Amygdala (tissue), 56 donors: ENCODE measurements at regions not wholly inside any gene's neighbourhood (a gene's known extent, or its start where the extent isn't known, plus 50 kb on each side); places are given as distances from the start of the nearest gene placed in this dataset.

Experiments
- DNase-seq, 56 donors: peaks; one replicate each; lab custom pipeline; 2025; lab: John Stamatoyannopoulos, UW

DNA sequence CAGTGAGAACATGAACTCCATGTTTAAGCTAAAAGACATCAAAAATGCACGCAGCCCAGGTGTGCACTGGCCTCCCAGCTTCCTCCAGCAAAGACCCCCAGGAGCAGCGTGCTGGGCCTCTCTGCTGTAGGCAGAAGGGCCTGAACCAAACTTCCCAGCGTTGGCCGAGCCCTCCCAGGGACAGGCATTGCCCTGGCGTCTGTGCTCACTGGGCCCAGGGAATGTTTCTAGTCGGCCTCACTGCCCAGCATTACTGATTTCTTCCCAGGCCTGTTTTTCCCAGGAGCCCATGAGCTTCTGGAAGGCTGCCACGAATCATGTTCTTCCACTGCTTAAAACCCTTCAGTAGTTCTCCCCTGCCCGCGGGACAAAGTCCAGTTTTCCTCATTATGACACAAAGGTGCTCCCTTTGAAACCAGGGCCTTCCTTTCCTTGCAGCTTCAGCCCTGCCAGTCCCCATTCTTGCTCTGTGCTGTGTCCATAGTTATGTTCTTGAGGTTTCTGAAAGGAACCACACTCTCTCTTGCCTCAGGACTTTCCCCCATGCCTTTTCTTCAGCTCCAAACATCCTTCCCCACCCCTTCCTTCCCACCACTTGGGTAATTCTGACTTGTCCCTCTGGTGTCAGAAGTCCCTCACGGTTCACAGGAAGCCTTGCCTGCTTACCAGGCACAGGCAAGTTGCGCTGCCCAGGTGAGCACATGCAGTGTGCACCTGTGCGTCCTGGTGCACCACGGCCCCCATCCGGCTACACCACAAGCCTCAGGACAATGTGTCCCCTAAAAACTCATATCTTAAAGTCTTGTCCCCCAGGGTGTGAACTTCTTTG is 93.4 kb upstream of the ENPP6 start:
- peak in 14 of 56 donors; percentile 6 to 62 (median 30) for DNase-seq

DNA sequence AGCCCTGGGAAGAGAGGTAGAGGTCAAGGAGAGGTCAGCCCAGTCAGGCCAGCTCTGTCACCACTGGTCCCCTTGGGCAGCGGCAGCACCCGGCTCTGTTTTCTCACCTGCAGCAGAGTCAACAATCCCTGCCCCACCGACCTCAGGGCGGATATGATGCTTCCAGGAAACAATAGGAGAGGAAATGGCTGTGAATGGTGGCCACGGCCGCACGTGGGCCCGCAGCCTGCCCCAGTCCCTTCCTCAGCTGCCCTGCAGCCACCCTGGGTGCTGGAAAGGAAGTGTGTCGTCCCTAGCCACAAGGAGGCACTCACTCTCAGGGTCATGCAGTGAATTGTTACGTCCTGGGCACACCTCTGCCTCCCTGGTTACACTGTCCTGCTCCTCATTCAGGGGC is 92.5 kb upstream of the ENPP6 start:
- DNase-seq, result no peak

DNA sequence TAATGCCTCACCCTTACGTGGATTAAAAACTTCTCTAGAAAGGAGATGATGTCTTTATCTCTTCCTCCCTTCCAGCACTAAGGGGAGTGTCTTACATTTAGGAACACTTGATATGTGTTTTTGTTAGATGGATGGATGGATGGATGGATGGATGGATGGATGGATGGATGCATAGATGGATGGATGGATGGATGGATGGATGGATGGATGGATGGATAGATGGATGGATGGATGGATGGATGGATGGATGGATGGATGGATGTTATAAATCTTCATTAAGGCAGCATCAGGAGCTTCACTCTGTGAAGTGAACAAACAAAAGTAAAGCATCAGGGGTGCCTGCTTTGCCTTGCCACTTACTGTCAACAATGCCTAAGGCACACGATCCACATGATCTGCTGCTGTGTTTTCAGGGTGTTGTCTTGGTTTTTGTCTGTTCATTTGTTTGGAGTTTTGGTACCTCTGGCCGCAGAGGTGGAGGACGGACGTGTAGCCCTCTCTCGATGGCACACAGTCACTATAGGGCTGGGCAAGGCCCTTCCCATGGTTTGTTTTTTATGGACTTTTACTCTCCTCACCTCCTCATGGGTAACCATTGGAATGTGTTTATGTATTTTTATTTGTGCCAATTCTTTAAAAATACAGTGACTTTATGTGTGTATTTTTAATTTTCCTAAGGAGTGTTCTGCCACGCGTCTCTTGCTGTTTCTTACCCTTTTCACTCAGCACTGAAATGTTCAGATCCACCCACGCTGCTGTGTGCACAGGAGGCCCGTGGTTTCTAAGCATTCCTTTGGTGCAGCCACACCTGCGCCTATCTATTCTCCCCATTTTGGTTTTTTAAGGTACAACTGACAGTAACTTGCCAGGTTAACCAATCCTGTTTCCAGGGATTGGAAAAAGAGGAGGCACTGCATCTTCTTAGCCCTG is 91.8 kb upstream of the ENPP6 start:
- peak in 2 of 56 donors; percentile 5 to 25 for DNase-seq

DNA sequence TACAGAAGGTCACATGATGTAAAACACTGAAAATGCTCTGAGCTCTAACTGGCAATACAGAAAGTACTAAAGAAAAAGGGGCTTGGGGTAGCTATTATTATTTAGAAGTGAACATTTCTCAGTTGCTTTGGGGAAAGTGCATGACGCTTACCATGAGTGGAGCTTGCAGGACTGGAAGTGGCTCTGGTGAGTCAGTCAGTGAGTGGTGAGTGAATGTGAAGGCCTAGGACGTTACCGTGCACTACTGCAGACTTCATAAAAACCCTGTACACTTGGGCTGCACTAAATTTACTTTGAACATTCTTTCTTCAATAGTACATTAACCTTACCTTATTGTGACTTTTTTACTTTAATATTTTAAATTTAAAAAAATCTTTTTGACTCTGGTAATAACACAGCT is 89.3 kb upstream of the ENPP6 start:
- no peak for DNase-seq

DNA sequence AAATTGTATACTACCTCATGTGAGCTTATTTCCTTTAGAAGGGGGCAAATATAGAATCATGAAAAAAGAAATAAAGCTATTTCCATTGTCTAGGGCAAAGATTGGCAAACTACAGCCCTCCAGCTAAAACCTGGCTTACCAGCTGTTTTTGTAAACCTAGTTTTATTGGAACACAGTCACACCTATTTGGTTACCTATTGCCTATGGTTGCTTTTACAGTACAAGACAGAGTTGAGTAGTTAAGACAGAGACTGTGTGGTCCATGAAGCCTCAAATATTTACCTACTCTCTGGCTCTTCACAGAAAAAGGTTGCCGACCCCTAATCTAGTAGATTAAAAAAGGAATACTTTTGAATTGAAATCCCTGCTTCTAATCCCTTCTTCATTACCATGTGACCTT is 88.8 kb upstream of the ENPP6 start:
- DNase-seq, result no peak

- DNase-seq, result no peak
Observed at GRCh38 chr4:184300816-184301215, 83.1 kb upstream of the ENPP6 start.

- no peak for DNase-seq
Observed at GRCh38 chr4:184298254-184298653, 80.6 kb upstream of the ENPP6 start.

- DNase-seq, result no peak
Observed at GRCh38 chr4:184295206-184295605, 77.5 kb upstream of the ENPP6 start.

DNA sequence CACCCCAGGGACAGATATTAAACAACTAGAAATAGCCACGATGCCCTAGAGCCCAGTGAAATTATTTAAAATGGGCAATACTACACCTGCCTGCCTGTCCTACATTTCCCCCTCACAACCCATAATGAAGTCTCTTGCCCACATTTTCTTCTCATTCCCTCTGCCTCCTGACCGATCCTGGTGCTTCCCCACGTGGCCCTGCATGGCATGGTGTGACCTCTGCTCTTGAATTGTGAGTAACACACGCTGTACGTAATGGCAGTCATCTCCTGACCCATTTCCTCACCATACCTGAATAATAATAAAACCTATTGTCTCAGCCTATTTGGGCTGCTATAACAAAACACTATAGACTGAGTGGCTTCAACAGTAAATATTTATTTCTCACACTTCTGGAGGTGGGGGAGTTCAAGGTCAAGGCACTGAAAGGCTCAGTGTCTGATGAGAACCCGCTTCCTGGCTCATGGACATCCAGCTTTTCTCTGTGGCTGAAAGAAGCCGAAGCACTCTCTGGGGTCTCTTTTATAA is 77.0 kb upstream of the ENPP6 start:
- DNase-seq, result no peak

DNA sequence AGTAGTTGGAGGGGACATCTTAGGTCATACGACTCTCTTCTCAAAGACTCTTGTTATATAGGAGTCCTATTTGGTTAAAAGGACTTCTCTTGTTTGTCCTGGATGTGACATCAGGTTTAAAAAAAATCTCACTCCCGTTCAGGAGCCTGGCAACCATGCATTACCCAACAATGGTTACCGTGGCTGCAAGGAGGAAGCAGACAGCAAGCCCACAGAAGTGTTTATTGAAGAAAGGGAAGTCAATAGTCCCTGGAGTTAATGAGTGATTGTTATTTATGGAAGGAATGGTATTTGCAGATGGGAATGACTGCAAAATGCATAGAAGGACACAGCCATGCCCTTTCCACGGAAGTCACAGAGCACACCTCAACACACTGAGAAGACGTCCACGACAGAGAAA is 75.9 kb upstream of the ENPP6 start:
- no peak for DNase-seq

- DNase-seq, result no peak
Observed at GRCh38 chr4:184292877-184293276, 75.2 kb upstream of the ENPP6 start.

GRCh38 chr4:184292465-184292867 is 74.8 kb upstream of the ENPP6 start:
- no peak for DNase-seq

DNA sequence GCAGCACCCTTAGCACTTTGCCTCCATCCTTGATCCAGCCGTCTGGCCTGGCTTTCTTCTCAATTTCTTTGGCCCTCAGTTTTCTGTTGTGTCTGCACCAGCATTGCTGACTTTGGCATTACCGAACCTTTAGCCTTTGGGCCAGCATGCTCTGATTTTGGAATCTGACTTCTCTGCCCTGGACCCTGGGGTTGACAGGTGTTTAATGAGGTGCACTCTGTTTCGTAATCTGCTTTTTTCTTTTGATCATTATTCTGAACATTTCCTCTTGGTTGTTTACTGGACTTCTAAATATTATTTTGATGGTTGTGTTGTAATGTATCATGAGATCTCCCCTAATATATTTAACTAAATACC is 71.5 kb upstream of the ENPP6 start:
- DNase-seq, result no peak

- DNase-seq, result no peak
Observed at GRCh38 chr4:184288451-184289178, 70.9 kb upstream of the ENPP6 start.

DNA sequence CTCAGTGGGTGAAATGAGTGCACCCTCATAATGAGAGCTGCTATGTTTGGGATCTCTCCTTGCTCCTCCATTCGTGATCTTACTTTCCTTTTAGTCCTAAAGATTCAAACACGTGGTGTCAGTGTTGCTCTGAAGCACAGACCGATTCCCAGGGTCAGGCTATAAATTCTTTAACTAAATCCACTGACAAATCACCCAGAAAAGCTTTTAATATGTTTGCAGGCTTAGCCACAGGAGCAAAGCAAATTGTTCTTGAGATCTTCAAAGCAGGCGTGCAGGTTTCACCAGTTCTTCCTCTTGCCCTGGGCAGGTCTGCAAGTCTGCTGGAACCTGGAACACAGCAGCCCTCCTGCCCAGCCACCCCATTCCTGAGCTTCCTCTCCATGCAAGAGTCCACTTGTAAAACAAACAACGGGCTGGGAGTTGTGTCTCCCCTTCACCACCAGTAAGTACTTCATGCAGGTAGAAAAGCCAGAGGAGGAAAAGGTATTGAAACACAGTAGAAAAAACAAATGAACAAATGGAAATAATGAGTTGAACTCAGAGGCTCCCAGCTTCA is 70.1 kb upstream of the ENPP6 start:
- DNase-seq, result peak in 2 of 56 donors; percentile 24 to 30

GRCh38 chr4:184286358-184286757 is 68.7 kb upstream of the ENPP6 start:
- no peak for DNase-seq

DNA sequence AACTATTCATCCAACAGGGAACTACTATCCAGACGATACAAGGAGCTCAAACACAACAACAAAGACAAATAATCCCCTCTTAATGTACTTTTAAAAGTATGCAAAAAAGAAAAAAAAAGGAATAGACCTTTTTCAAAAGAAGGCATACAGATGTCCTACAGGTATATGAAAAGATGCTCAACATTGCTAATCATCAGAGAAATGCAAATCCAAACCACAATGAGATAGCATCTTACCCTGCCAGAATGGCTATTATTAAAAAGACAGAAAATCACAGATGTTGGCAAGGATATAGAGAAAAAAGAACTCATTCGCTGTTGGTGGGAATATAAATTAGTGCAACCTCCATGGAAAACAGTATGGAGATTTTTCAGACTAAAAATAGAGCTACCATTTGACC is 67.1 kb upstream of the ENPP6 start:
- no peak for DNase-seq

DNA sequence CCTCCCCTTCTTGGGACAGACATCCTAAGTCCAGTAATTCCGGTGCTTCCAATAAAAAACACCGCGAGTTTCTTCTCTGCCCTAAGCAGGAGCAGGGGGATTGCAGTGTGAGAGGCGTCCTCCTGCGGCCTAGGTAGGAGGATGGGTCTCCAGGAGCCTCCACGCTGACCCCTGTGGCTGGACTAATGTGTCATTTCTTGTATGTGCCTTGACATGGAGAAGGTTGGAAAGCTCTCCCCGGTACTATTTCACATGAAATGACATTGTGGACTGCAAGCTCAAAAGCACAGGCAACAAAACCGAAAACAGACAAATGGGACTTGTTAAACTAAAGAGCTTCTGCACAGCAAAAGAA is 66.6 kb upstream of the ENPP6 start:
- DNase-seq, result no peak

GRCh38 chr4:184283659-184284335 is 66.1 kb upstream of the ENPP6 start:
- DNase-seq, result peak in 21 of 56 donors; percentile 11 to 65 (median 35)
